A673 (cell line): ENCODE measurements at regions not wholly inside any gene's neighbourhood (a gene's known extent, or its start where the extent isn't known, plus 50 kb on each side); places are given as distances from the start of the nearest gene placed in this dataset.

Experiments
- BruUV-seq: library from RNA; stranded (reverse); fragments of 400-500 nt; replicated peaks from 2 replicates; lab custom pipeline; 2021; lab: Mats Ljungman, UMichigan
- CTCF ChIA-PET: fragments of 300-600 bp; sonication (Branson Sonifier 250); formaldehyde crosslinking; loops from one replicate; lab custom pipeline; 2022; ENCODE audit warnings: antibody characterized with exemption; lab: Charles Lee
- POLR2A ChIA-PET: fragments of 300-600 bp; sonication (Branson Sonifier 250); formaldehyde crosslinking; loops from one replicate; lab custom pipeline; 2022; ENCODE audit warnings: antibody characterized with exemption; ENCODE audit not compliant: low non-redundant PET; lab: Charles Lee
- DNase-seq: peaks from one replicate; pipeline ENCODE4 v3.0.0-alpha.2; 2015; ENCODE audit warnings: low spot score
- H3K27ac ChIP-seq: fragments of 200-600 bp; sonication (generic); 2 replicates; pipeline ENCODE4 v1.5.1; 2016; ENCODE audit warnings: mixed run types, low read depth, mild to moderate bottlenecking, mixed read lengths, antibody characterized with exemption, low read length; ENCODE audit not compliant: poor library complexity, severe bottlenecking
- H3K27me3 ChIP-seq: fragments of 200-600 bp; sonication (generic); replicated peaks from 2 replicates; pipeline ENCODE4 v1.6.1; 2017; ENCODE audit warnings: mixed run types, low read depth, mild to moderate bottlenecking, mixed read lengths, antibody characterized with exemption, low read length; ENCODE audit not compliant: insufficient read depth, poor library complexity
- H3K36me3 ChIP-seq: fragments of 200-600 bp; sonication (generic); 2 replicates; pipeline ENCODE4 v1.6.1; 2016; ENCODE audit warnings: mixed run types, mild to moderate bottlenecking, mixed read lengths, antibody characterized with exemption, low read length; ENCODE audit not compliant: insufficient read depth, poor library complexity, severe bottlenecking
- H3K4me1 ChIP-seq: fragments of 200-600 bp; sonication (generic); 2 replicates; pipeline ENCODE4 v1.6.1; 2017; ENCODE audit warnings: mixed run types, mild to moderate bottlenecking, mixed read lengths, antibody characterized with exemption, low read length; ENCODE audit not compliant: insufficient read depth, poor library complexity, severe bottlenecking
- H3K4me3 ChIP-seq: fragments of 200-600 bp; sonication (generic); 2 replicates; pipeline ENCODE4 v1.5.1; 2016; ENCODE audit warnings: low read depth, mixed run types, mild to moderate bottlenecking, mixed read lengths, low read length; ENCODE audit not compliant: poor library complexity, severe bottlenecking
- H3K9me3 ChIP-seq: fragments of 200-600 bp; sonication (generic); 2 replicates; pipeline ENCODE4 v1.6.1; 2016; ENCODE audit warnings: mixed run types, low read depth, mild to moderate bottlenecking, mixed read lengths, antibody characterized with exemption, low read length; ENCODE audit not compliant: poor library complexity, severe bottlenecking
- EZH2 ChIP-seq: fragments of 200-600 bp; sonication (generic); IDR thresholded peaks from 2 replicates; pipeline ENCODE4 v1.6.1; 2017; ENCODE audit warnings: borderline replicate concordance, low read depth, mild to moderate bottlenecking, mixed read lengths, antibody characterized with exemption, low read length; ENCODE audit not compliant: poor library complexity, severe bottlenecking
- intact Hi-C: fragments of 100-400 bp; cut with micrococcal nuclease; formaldehyde crosslinking; loops from one replicate; pipeline ENCODE4 v1.10.0; 2022; ENCODE audit not compliant: unreplicated experiment
- TF ChIP-seq, protein P1 (sequence below): fragments of 300-800, 200-600 bp; sonication (generic); conservative IDR thresholded peaks from 2 replicates; pipeline ENCODE4 v1.5.1; 2017; ENCODE audit warnings: low read depth, mild to moderate bottlenecking, antibody characterized with exemption, low read length, moderate library complexity, mixed read lengths

GRCh38 chr5:67686746-67687145, 490.1 kb upstream of the CD180 start:
- TF ChIP-seq EZH2, result no peak
- TF ChIP-seq, protein P1, sequence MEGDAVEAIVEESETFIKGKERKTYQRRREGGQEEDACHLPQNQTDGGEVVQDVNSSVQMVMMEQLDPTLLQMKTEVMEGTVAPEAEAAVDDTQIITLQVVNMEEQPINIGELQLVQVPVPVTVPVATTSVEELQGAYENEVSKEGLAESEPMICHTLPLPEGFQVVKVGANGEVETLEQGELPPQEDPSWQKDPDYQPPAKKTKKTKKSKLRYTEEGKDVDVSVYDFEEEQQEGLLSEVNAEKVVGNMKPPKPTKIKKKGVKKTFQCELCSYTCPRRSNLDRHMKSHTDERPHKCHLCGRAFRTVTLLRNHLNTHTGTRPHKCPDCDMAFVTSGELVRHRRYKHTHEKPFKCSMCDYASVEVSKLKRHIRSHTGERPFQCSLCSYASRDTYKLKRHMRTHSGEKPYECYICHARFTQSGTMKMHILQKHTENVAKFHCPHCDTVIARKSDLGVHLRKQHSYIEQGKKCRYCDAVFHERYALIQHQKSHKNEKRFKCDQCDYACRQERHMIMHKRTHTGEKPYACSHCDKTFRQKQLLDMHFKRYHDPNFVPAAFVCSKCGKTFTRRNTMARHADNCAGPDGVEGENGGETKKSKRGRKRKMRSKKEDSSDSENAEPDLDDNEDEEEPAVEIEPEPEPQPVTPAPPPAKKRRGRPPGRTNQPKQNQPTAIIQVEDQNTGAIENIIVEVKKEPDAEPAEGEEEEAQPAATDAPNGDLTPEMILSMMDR, result no peak
- Histone ChIP-seq H3K4me3 (no peak overlapping the region), H3K27me3 (no peaks in the 10 kb centered on the region), H3K9me3 (no peaks in the 10 kb centered on the region), H3K27ac (no peak overlapping the region), H3K36me3 (no peaks in the 10 kb centered on the region), H3K4me1 (no peaks in the 10 kb centered on the region)
- POLR2A ChIA-PET, result no interaction called here
- BruUV-seq, result no TSS peak
- intact Hi-C loops, result no loop called here
- CTCF ChIA-PET, result no interaction called here
- no peak for DNase-seq

DNA sequence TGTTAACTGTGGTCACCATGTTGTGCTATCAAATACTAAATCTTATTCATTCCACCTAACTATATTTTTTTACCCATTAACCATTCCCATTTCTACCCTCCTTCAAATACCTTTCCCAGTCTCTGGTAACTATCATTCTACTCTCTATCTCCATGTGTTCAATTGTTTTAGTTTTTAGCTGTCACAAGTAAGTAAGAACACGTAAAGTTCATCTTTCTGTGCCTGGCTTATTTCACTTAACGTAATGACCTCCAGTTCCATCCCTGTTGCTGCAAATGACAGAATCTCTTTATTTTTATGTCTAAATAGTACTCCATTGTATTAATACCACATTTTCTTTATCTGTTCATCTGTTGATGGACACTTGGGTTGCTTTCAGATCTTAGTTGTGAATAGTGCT, 485.1 kb upstream of the CD180 start:
- intact Hi-C loops, result no loop called here
- CTCF ChIA-PET, result no interaction called here

GRCh38 chr5:67680099-67680498, 483.5 kb upstream of the CD180 start:
- intact Hi-C loops, result no loop called here
- BruUV-seq, result no TSS peak
- DNase-seq, result no peak
- Histone ChIP-seq H3K27ac (no peak overlapping the region), H3K9me3 (no peaks in the 10 kb centered on the region), H3K36me3 (no peaks in the 10 kb centered on the region), H3K4me1 (no peaks in the 10 kb centered on the region), H3K4me3 (no peak overlapping the region), H3K27me3 (no peaks in the 10 kb centered on the region)
- POLR2A ChIA-PET, result no interaction called here
- TF ChIP-seq, protein P1, result no peak
- no peak for TF ChIP-seq EZH2
- CTCF ChIA-PET, result no interaction called here

More for the DNA sequence above, 485.1 kb upstream of the CD180 start:
- no peak overlapping the region for H3K4me3 ChIP-seq
- no peaks in the 10 kb centered on the region for H3K36me3 ChIP-seq
- BruUV-seq, result no TSS peak
- no peak overlapping the region for H3K27ac ChIP-seq
- POLR2A ChIA-PET, result no interaction called here
- no peaks in the 10 kb centered on the region for H3K27me3 ChIP-seq
- H3K9me3 ChIP-seq, result no peaks in the 10 kb centered on the region
- TF ChIP-seq, protein P1, result no peak
- no peak for TF ChIP-seq EZH2
- no peaks in the 10 kb centered on the region for H3K4me1 ChIP-seq
- DNase-seq, result no peak
